ENCODE measurements at regions not wholly inside any gene's neighbourhood (a gene's known extent, or its start where the extent isn't known, plus 50 kb on each side); places are given as distances from the start of the nearest gene placed in this dataset.

DNA sequence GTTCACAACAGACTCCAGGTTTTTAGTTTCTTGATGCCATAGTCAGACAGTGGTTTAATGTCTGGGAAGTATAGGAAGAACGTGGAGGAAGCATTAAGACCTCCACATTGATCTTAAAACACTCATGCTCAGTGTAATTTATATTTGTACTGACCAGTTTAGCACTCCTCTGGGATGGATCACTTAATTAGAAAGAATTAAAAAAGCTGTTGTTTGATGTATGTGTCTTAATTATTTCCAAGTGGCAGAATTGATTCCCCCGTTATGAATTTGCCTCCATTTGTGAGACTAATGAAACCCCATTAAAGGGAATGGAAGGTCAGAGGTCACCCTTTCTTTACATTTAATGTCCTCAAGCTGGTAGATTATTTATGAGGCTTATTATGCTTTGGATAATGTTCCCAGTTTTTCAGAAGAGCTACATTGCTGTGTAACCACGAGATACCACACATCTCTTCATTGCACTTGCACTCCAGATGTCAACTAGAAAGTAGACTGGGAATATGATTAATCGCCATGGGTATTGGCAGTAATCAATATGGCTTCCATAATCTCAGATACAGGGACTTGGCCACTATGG, 270.0 kb upstream of the JAG1 start:
- H3K4me1 Mint-ChIP-seq, result no peaks in the 10 kb centered on the region
- Histone ChIP-seq H4K20me1 (replicated peaks; ENCODE audit: insufficient read depth) (no peaks in the 10 kb centered on the region), H3K9me2 (ENCODE audit: insufficient read depth) (peaks cover 8% of the 10 kb centered on the region; the same call in 1 of the 2 replicates), H3K27me3 (ENCODE audit: insufficient read depth) (no peaks in the 10 kb centered on the region), H3K27ac (ENCODE audit: low read depth) (no peak overlapping the region), H3K79me2 (replicated peaks; ENCODE audit: insufficient read depth) (no peaks in the 10 kb centered on the region), H3K4me1 (ENCODE audit: insufficient read depth) (no peaks in the 10 kb centered on the region), H3F3A (replicated peaks; ENCODE audit: low read depth) (no peaks in the 10 kb centered on the region), H3K4me2 (no peak overlapping the region), H3K36me3 (ENCODE audit: insufficient read depth) (no peaks in the 10 kb centered on the region), H3K4me3 (no peak overlapping the region), H2AFZ (no peak overlapping the region)
- H3K27ac Mint-ChIP-seq, result no peak overlapping the region
- TF ChIP-seq EZH2 (IDR thresholded peaks at IDR 0.05; ENCODE audit: low read depth, unreplicated experiment), result no peak
- no peak for TF ChIP-seq ZNF331 (CRISPR knock-in tag; IDR thresholded peaks at IDR 0.05; ENCODE audit: low read depth)
- no peak for TF ChIP-seq JUNB (IDR thresholded peaks at IDR 0.05; ENCODE audit: unreplicated experiment)
- TF ChIP-seq STAT1 (IDR thresholded peaks at IDR 0.05; ENCODE audit: unreplicated experiment), result no peak
- TF ChIP-seq, protein P1, sequence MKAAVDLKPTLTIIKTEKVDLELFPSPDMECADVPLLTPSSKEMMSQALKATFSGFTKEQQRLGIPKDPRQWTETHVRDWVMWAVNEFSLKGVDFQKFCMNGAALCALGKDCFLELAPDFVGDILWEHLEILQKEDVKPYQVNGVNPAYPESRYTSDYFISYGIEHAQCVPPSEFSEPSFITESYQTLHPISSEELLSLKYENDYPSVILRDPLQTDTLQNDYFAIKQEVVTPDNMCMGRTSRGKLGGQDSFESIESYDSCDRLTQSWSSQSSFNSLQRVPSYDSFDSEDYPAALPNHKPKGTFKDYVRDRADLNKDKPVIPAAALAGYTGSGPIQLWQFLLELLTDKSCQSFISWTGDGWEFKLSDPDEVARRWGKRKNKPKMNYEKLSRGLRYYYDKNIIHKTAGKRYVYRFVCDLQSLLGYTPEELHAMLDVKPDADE (IDR thresholded peaks at IDR 0.05), result no peak
- TF ChIP-seq, protein P2, sequence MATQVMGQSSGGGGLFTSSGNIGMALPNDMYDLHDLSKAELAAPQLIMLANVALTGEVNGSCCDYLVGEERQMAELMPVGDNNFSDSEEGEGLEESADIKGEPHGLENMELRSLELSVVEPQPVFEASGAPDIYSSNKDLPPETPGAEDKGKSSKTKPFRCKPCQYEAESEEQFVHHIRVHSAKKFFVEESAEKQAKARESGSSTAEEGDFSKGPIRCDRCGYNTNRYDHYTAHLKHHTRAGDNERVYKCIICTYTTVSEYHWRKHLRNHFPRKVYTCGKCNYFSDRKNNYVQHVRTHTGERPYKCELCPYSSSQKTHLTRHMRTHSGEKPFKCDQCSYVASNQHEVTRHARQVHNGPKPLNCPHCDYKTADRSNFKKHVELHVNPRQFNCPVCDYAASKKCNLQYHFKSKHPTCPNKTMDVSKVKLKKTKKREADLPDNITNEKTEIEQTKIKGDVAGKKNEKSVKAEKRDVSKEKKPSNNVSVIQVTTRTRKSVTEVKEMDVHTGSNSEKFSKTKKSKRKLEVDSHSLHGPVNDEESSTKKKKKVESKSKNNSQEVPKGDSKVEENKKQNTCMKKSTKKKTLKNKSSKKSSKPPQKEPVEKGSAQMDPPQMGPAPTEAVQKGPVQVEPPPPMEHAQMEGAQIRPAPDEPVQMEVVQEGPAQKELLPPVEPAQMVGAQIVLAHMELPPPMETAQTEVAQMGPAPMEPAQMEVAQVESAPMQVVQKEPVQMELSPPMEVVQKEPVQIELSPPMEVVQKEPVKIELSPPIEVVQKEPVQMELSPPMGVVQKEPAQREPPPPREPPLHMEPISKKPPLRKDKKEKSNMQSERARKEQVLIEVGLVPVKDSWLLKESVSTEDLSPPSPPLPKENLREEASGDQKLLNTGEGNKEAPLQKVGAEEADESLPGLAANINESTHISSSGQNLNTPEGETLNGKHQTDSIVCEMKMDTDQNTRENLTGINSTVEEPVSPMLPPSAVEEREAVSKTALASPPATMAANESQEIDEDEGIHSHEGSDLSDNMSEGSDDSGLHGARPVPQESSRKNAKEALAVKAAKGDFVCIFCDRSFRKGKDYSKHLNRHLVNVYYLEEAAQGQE (IDR thresholded peaks at IDR 0.05; ENCODE audit: unreplicated experiment), result no peak
- no peak for TF ChIP-seq CREB1 (CRISPR knock-in tag; IDR thresholded peaks at IDR 0.05; ENCODE audit: low read depth)
- no peak for TF ChIP-seq NANOG (IDR thresholded peaks at IDR 0.05; ENCODE audit: borderline replicate concordance)
- TF ChIP-seq, protein P3, sequence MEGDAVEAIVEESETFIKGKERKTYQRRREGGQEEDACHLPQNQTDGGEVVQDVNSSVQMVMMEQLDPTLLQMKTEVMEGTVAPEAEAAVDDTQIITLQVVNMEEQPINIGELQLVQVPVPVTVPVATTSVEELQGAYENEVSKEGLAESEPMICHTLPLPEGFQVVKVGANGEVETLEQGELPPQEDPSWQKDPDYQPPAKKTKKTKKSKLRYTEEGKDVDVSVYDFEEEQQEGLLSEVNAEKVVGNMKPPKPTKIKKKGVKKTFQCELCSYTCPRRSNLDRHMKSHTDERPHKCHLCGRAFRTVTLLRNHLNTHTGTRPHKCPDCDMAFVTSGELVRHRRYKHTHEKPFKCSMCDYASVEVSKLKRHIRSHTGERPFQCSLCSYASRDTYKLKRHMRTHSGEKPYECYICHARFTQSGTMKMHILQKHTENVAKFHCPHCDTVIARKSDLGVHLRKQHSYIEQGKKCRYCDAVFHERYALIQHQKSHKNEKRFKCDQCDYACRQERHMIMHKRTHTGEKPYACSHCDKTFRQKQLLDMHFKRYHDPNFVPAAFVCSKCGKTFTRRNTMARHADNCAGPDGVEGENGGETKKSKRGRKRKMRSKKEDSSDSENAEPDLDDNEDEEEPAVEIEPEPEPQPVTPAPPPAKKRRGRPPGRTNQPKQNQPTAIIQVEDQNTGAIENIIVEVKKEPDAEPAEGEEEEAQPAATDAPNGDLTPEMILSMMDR (conservative IDR thresholded peaks at IDR 0.05; ENCODE audit: low read depth in 2 of 2), result no peak
- TF ChIP-seq EZH2phosphoT487 (IDR thresholded peaks at IDR 0.05; ENCODE audit: unreplicated experiment), result no peak
- TF ChIP-seq, protein P4, sequence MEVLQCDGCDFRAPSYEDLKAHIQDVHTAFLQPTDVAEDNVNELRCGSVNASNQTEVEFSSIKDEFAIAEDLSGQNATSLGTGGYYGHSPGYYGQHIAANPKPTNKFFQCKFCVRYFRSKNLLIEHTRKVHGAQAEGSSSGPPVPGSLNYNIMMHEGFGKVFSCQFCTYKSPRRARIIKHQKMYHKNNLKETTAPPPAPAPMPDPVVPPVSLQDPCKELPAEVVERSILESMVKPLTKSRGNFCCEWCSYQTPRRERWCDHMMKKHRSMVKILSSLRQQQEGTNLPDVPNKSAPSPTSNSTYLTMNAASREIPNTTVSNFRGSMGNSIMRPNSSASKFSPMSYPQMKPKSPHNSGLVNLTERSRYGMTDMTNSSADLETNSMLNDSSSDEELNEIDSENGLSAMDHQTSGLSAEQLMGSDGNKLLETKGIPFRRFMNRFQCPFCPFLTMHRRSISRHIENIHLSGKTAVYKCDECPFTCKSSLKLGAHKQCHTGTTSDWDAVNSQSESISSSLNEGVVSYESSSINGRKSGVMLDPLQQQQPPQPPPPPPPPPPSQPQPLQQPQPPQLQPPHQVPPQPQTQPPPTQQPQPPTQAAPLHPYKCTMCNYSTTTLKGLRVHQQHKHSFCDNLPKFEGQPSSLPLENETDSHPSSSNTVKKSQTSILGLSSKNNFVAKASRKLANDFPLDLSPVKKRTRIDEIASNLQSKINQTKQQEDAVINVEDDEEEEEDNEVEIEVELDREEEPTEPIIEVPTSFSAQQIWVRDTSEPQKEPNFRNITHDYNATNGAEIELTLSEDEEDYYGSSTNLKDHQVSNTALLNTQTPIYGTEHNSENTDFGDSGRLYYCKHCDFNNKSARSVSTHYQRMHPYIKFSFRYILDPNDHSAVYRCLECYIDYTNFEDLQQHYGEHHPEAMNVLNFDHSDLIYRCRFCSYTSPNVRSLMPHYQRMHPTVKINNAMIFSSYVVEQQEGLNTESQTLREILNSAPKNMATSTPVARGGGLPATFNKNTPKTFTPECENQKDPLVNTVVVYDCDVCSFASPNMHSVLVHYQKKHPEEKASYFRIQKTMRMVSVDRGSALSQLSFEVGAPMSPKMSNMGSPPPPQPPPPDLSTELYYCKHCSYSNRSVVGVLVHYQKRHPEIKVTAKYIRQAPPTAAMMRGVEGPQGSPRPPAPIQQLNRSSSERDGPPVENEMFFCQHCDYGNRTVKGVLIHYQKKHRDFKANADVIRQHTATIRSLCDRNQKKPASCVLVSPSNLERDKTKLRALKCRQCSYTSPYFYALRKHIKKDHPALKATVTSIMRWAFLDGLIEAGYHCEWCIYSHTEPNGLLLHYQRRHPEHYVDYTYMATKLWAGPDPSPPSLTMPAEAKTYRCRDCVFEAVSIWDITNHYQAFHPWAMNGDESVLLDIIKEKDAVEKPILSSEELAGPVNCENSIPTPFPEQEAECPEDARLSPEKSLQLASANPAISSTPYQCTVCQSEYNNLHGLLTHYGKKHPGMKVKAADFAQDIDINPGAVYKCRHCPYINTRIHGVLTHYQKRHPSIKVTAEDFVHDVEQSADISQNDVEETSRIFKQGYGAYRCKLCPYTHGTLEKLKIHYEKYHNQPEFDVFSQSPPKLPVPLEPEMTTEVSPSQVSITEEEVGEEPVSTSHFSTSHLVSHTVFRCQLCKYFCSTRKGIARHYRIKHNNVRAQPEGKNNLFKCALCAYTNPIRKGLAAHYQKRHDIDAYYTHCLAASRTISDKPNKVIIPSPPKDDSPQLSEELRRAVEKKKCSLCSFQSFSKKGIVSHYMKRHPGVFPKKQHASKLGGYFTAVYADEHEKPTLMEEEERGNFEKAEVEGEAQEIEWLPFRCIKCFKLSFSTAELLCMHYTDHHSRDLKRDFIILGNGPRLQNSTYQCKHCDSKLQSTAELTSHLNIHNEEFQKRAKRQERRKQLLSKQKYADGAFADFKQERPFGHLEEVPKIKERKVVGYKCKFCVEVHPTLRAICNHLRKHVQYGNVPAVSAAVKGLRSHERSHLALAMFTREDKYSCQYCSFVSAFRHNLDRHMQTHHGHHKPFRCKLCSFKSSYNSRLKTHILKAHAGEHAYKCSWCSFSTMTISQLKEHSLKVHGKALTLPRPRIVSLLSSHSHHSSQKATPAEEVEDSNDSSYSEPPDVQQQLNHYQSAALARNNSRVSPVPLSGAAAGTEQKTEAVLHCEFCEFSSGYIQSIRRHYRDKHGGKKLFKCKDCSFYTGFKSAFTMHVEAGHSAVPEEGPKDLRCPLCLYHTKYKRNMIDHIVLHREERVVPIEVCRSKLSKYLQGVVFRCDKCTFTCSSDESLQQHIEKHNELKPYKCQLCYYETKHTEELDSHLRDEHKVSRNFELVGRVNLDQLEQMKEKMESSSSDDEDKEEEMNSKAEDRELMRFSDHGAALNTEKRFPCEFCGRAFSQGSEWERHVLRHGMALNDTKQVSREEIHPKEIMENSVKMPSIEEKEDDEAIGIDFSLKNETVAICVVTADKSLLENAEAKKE (CRISPR knock-in tag; IDR thresholded peaks at IDR 0.05), result no peak
- TF ChIP-seq POLR2AphosphoS5 (IDR thresholded peaks at IDR 0.05; ENCODE audit: low read depth), result no peak
- H3K9me3 Mint-ChIP-seq, result no peaks in the 10 kb centered on the region
- no peak overlapping the region for H3K4me3 Mint-ChIP-seq
- ATAC-seq (no peak), DNase-seq (ENCODE audit: low spot score) (no peak)
- H3K27me3 Mint-ChIP-seq (ENCODE audit: insufficient read depth, low read depth, poor library complexity), result no peaks in the 10 kb centered on the region
- no peaks in the 10 kb centered on the region for H3K36me3 Mint-ChIP-seq (ENCODE audit: low read depth)

Data from GM23338 (cell line).